NCI-H226 (cell line): ENCODE measurements at regions not wholly inside any gene's neighbourhood (a gene's known extent, or its start where the extent isn't known, plus 50 kb on each side); places are given as distances from the start of the nearest gene placed in this dataset.
A peak's percentile ranks its signal among the peaks of the same experiment; 100 is the strongest.

Source experiments
- DNase-seq: peaks from one replicate; pipeline ENCODE4 v3.0.0-alpha.2; 2015

DNA sequence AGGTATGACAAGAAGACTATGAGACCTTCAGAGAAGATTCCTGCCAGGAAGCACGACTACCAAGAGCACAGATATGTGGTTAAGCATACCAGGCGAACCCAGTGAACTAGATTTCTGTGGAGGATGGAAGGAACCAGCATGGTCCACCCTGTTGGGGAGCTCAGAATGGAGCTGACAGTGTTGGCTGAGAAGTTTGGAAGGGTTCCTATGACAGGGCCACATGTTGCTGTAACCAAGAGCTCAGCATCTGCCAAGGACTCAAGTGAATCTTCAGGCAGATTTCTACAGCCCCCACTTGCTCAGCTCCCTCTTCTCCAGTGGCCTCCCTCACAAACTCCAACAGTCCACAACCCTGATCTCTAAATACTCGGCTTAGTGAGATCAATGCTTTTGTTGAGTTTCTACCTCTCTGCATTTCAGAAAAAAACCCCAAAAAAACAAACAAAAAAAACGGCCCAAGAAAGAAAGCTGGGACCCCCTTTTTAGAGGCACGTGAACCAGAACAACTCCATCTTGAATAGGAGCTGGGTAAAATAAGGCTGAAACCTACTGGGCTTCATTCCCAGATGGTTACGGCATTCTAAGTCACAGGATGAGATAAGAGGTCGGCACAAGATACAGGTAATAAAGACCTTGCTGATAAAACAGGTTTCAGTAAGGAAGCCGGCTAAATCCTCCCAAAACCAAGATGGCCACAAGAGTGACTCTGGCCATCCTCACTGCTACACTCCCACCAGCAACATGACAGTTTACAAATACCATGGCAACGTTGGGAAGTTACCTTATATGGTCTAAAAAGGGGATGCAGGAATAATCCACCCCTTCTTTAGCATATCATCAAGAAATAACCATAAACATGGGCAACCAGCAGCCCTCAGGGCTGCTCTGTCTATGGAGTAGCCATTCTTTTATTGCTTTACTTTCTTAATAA is 691.1 kb downstream of the UQCRFS1 start:
- DNase-seq: no peak

DNA sequence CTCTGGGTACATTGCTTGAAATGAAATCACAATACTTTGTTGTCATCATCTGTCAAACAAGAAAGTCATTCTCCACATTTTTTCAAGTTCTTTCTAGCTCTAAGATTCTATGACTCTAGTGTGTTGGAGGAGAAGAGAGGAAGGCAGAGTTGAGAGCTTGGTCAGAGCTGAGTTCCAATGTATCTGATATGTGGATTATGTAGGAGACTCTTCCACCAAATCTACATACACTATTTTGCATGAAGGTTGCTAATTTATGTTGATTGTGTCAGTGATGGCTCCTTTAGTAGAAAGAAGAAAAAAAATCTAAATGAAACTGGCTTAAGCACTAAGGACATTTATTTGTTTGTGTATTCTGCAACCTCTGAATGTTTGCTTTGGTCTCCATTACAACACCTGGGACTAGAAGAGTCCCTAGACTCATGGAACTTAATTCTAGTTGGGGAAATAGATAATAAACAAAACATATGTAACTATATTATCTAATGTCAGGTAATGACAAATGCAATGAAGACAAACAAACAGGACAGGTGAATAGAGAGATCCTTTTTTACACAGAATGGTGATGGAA is 691.9 kb downstream of the UQCRFS1 start:
- DNase-seq: no peak

DNA sequence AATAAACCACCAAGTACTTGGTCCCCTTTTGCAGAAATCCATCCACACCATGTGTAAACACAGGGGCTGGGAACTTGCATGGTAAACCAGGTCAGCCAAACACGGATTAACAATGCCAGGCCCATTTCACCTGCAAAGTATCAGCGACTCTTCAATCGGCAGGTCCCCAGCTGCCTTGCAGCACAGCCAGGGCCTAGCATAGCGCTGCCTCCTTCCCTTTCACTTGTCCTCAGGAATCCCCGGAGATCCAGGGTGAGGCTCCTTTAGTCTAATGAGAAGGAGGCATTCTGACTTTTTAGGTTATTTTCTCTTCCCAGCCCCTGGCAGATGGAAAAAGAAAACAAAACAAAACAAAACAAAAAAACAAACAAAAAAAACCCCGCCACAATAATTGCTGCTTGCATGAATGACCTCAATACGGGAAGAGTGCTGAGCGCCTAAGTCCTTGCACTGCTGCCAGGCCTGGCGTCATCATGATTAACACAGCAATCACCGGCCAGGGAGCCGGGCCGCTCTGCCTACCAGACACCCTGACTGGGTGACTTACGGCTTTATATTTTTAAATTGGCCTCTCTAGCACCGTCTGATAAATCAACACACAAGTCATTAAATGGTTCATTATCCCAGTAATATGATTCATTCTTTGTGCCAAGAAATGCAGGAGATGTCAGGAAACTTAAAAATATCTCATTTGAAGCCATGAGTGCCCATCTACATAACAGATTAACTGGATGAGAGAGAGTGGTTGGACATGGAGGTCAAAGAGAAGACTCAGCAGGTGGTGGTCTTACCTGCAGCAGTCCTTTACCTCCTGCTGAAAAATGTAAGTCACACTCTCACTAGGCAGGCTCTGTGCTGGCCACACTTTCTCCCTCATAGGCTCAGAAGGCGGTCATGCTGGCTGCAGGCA is 692.7 kb downstream of the UQCRFS1 start:
- DNase-seq: no peak

DNA sequence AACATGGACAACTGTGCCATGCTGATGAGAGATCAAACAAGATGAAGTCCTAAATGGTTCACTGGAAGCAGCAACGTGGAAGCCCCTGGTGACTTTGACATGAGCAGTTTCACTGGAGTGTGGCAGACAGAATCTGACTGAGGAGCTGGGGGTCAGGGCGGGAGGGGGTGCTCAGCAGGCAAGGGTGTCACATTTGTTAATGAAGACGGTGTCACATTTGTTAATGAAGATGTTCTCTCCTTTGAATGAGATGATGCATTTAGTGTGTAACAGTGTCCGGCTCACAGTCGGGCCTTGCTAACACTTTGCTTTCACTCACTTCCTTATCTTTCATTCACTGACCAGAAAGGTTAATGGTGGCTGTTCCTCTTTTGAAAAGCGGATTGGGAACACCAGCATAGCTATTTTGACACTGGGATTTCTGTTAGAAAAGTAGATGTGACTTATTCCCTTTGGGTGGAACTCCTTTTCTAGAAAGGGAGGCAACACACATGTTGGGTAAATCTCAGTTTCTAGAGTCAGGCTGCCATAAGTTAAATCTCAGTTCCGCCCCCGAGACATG is 693.7 kb downstream of the UQCRFS1 start:
- no peak for DNase-seq

DNA sequence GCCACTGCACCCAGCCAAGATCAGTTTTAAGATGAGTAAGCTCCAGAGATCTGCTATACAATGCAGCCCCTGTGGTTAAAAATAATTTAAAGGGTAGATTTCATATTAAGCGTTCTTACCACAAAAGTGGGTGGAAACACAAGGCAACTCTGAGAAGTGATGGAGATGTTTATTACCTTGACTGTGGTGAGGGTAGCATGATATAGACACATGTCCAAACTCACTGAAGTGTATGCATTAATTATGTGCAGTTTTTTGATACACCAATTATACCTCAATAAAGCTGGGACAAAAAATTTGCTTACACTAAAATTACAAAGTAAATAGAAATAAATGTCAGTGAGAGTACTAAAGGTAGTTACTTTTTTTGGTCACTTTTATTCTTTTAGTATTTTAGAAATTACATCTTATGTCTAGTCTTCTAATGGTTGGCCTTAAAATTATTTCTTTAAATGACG is 696.5 kb downstream of the UQCRFS1 start:
- DNase-seq: no peak

DNA sequence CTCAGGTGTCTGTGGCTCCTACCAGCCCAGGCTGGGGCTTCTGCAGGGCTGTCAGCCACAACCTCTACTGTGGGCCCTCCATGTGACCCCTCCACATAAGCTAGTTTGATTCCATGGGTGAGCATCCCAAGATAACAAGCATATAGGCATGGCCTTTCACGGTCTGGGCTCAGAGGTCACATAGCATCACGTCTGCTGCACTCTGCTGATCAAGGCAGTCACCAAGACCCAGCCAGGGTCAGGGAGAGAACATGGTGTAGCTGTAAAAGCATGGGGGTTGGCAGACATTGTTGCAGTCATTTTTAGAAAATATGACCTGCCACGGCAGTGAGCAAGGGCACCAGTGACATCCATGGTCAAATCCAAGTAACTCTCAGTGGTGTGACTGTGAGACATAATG is 698.8 kb downstream of the UQCRFS1 start:
- DNase-seq: no peak

DNA sequence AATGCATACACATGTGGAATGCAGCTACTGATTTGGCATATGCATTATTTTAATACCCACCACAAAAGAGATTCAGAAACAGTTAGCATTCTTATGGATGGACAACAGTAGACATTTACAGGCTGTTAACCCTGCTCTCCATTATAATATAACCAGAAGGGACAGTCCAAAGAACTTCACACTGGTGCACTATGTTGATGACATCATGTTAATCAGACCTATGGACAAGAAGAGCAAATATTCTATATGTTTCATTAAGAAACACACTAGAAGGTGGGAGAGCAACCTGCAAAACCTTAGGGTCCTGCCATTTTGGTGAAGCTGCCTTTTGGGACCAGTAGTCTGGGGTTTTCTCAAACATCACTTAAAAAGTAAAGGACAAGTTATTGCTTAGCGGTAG is 701.3 kb downstream of the UQCRFS1 start:
- no peak for DNase-seq

DNA sequence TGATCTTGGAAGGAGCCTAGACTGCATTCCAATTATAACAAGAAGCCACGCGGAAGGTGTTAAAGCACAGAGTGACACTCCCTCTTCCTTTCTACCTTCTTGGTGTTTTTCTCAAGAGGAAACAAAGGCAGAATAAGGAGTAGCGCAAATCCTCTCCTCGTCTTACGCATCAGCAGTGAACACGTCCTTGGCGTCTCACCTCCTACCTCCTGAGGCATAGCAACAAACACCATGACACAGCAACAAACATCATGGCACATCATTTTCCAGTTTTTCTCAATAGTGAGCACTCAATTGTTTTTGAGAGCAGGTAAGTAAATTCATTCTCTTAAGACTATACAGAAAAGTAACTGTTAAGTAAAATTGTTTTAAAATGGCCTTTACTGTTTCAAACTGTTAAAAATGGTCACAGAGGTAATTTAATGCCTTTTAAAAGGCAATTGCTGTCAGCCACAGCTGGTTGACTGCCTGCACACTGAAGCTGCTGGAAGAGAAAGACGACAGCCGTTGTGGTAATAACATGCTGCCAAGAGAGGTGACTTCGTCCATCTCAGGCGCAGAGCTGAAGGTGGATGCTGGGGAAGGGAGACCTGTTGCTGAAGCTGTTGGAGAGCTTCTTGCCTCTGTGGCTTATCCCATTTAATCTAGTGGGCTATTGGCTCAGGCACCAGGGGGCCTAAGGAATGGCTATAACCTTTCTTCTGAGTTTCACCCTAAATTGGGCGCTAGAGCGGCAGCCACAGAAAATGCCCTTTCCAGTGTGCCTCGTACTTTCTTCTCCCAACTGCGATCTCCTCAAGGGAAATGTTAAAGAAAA is 703.7 kb downstream of the UQCRFS1 start:
- DNase-seq: no peak

DNA sequence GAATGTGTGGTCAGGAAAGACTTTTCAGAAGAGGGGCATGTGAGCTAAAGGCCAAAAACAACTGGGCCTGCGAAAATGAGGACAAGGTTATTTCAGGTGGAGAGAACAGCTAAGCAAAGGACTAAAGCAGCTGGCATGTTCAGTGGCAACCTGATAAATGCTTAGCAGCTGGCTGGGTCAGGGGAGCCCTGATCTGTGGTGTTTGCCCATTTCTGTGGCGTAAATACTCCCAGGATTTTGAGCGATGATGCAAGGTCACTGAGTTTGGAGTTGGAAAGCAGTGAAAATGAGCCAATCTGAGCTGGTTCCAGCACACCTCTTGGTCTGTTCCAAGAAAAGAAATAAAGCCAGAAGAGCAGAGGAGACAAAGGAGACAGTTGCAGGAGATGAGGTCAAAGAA is 704.3 kb downstream of the UQCRFS1 start:
- DNase-seq: no peak

DNA sequence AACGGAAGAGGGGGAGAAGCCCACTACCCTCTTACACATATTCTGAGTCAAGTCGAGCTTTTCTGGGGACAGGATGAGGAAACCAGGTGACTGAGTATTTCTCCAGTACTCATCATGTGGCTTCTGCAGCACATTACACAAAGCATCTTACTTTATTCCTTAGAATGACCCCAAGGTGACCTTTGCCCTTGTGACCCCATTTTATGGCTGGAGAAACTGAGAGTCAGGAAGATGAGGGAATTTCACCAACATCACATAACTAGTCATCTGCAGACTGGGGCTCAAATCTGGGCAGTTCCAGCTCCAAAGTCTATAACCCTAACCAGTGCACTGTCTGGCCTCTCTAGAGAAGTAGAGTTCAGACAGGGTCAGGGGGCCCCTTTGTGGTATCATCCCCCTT is 707.0 kb downstream of the UQCRFS1 start:
- DNase-seq: no peak

DNA sequence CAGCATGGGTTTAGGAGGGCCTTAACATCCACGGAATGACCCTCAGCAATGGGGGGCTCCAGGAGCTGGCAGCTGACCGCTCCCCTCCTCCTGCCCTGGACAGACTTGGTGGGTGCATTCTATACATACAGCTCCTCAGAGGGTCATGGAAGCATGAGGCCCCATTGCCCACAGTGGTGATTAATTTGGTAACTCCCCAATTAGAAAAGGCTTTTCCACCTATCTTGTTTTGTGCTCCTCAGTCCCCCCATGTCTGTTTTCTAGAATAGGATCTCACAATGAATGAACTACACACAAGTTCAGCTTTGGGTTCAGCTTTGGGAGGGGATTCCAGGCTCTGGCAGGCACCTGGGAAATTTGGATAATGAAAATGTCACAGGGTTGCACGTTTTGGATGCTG is 707.8 kb downstream of the UQCRFS1 start:
- no peak for DNase-seq

DNA sequence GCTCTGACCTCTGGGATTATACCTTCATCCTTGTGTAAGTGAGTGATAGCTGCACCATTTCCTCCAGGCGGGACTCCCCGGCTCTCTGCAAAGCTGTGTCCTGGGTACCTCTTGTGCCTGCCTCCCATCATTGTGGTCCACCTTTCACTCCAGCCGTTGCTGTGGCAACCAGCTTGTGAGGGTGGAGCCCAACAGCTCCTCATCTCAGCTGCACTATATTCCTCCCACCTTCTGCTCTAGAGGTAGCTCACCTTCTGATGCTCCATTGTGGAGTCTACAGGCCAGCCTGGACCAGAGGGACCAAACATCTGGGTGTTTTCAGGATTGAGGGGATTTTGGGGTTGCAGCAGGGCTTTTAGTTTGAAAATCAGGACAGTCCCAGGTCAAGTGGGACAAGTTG is 708.2 kb downstream of the UQCRFS1 start:
- DNase-seq: no peak

DNA sequence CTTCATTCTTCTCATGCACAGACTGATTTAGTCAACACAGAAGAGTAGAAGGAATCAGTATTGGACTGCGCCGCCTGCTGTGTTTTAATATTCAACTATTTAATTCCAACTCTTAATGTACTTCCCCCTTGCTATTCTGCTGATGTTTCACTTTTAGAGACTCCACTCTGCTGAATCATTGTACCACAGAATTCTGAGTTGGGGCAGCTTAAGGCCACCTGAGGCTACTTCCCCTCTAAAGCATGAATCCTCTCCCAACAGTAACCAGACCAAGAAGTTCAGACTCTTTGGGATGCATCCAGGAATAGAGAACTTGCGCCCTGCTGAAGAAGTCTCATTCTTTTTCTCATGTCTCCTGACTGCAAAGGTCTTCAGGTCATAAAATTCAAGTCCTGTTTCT is 708.8 kb downstream of the UQCRFS1 start:
- DNase-seq: no peak

DNA sequence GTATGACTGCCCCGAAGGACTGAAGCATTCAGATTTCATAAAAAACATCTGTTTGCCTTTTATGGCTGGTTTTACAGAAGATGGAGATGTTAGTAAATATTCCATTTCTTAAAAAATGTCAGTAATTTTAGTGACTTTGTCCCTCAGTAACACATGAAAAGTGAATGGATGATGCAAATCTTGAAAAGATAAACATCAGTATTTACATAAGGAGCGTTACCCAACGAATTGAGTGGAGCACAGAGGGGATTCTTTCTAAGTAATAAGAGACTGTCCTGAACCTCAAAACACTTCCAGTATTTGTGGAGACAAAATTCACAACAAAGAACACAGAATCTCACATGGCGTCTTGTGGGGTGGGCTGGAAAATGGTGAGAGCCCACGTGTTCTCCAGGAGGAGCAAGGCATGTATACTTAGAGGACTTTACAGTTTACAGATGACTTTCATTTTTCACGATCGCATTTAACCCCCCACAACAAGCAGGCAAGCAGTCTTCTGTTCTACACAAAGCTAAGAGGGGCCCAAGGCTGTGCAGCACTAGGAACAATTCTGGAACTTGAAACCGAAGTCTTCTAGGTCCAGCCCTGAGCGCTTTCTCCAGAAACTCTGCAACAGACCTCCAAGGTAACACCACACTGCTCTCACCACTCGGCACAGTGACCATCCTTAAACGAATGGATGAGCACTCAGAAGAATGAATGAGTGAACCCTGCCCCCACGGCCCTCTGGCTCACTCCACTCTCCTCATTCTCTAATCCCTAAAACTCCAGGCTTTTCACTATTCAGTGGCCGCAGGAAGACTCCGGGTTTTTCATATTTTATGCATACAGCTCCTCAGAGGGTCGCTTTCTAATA is 709.8 kb downstream of the UQCRFS1 start:
- no peak for DNase-seq

DNA sequence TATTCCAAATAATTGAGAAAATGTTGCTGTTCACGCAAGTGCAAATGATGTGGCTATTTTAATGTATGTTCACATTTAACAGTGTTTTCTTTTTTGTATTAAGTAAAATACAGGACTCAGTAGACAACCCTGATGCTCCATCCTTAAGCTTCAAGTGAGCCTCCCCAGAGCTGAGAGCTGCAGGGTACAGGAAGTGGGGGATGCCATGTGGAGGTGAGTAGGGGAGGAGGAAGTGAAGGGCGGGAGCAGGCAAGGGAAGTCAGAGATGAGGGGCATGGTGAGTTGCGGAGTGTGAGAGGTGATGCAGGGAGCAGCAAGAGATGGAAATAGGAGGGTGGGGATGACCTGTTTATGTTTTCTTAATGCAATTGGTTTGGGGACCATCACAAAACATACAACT is 711.0 kb downstream of the UQCRFS1 start:
- DNase-seq: no peak

DNA sequence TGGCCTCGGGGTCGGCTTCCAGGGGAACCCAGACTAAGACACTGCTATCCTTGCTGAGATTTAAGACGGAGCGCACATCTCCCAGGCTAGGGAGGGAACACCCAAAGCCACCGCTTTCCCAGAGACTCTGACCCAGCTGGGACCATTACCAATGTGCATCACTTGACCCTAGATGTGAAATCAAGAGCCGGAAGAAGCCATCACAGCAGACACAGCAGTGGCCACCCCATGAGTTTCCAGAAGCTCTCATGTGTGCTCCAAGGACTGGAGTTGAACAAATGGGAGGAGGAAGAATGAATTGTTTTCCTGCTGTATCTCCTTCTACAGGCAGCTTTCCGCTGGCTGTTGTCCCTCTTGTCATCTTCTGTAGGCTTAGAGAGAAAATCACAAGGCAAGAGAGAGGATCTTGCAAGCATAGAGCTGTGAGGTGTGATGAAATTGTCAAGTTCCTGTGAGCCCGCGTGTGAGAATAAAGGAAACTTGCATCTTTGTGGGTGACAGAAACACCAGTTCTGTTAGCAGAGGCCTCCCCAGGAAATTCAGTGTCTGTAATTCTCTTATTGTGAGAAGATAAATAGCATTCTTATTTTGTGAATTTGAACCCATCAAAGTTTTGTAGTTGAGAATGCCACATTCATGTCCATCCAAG is 711.8 kb downstream of the UQCRFS1 start:
- DNase-seq: no peak

DNA sequence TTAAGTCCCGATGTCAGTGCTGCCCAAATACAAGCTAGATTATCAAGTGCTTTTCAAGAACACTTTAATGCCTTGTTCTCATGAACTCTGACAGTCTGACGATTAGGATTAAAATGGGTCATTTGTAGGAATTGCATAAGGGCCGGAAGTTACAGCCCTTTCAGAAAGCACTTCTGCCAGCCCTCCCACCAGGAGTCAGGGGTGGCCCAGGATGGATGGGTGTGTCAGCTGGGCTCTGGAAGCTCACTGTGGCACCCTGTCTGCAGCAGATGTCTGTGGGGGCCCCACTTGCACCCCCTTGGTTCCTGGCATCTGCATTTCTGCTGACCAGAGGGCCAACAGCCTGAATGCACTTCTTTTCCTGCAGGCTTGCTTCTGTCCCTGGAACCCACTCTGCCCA is 712.7 kb downstream of the UQCRFS1 start:
- DNase-seq: no peak

DNA sequence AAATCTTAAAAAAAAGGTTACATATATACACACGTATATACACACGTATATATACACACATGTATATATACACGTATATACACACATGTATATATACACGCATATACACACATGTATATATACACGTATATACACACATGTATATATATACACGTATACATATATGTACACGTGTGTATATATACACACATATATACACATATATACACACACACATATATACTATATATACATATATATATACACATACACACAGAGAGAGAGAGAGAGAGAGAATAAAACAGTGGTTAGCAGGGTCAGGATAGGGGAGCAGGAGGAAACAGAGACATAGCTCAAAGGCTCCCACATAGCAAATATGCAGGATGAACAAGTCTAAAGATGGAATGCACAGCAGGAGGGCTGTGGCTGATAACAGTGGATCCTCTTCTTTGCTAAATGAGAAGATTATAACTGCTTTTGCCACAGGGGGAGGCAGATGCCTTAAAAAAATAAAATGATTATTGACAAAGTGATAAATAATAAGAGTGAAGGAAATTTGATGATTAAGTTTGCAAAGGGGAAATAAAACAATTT is 714.5 kb downstream of the UQCRFS1 start:
- peak; percentile 73 for DNase-seq

DNA sequence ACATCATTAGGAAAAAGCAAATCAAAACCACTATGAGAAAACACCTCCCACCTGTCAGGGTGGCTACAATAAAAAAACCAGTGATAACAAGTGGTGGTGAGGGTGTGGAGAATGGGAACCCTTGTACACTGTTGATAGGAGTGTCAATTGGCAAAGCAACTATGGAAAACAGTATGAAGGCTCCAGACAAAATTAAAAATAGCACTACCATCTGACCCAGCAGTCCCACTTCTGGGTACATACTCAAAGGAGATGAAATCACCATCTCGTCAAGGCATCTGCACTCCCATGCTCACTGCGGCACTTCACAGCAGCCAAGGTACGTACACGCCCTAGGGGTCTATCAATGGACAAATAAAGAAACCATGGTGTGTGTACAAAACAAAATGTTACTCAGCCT is 715.1 kb downstream of the UQCRFS1 start:
- DNase-seq: no peak

DNA sequence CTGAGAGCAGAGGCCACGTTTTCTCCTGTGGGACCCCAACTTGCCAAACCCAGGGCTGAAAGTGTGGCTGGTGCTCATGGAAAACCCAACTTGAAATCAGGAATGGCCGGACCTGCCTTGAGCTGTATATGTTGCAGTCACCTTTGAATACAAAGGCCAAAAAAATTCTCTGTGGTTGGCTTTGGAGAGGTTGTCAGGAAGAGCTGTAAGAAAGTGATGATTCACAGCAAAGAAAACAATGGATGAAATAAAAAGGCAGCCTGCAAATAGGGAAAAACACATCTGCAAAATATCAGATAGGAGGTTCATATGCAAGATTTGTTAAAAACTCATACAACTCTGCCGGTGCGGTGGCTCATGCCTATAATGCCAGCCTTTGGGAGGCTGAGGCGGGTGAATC is 715.8 kb downstream of the UQCRFS1 start:
- peak; percentile 81 for DNase-seq
